ENCODE measurements at regions not wholly inside any gene's neighbourhood (a gene's known extent, or its start where the extent isn't known, plus 50 kb on each side); places are given as distances from the start of the nearest gene placed in this dataset.

- TF ChIP-seq CTCF (IDR thresholded peaks at IDR 0.05; ENCODE audit: insufficient read depth, low read length, poor library complexity, severe bottlenecking): no peak
- no peak for TF ChIP-seq EZH2phosphoT487 (conservative IDR thresholded peaks at IDR 0.05; ENCODE audit: low read length)
Observed at GRCh38 chr16:59116744-59117143, 382.6 kb upstream of the GOT2 start.

Data from SU-DHL-6 (cell line).